ENCODE measurements at regions not wholly inside any gene's neighbourhood (a gene's known extent, or its start where the extent isn't known, plus 50 kb on each side); places are given as distances from the start of the nearest gene placed in this dataset.

GRCh38 chr5:74412066-74412465, 228.5 kb downstream of the ENC1 start (continued):
- TF ChIP-seq E2F6 (IDR thresholded peaks at IDR 0.05) (no peak), CTCF (IDR thresholded peaks at IDR 0.05; ENCODE audit: control extremely low read depth in 1 of 3, insufficient read depth in 1 of 3, low read depth in 1 of 3, low read length in 3 of 3) (no peak)
